WTC11 (cell line): ENCODE measurements at regions not wholly inside any gene's neighbourhood (a gene's known extent, or its start where the extent isn't known, plus 50 kb on each side); places are given as distances from the start of the nearest gene placed in this dataset.

Experiments
- CREB1 ChIP-seq: sonication (generic); formaldehyde crosslinking; IDR thresholded peaks from 2 replicates; pipeline ENCODE4 v1.8.0; 2023; ENCODE audit warnings: mild to moderate bottlenecking, missing genetic modification reagents
- CTCF ChIP-seq: fragments of 200-600 bp; IDR thresholded peaks from 2 replicates; pipeline ENCODE4 v1.8.0; 2022; ENCODE audit warnings: antibody characterized with exemption
- RELA ChIP-seq: sonication (generic); formaldehyde crosslinking; IDR thresholded peaks from 2 replicates; pipeline ENCODE4 v1.8.1; 2022; ENCODE audit warnings: missing genetic modification reagents, mild to moderate bottlenecking, borderline replicate concordance
- TCF7 ChIP-seq: sonication (generic); formaldehyde crosslinking; IDR thresholded peaks from 2 replicates; pipeline ENCODE4 v1.8.0; 2022; ENCODE audit warnings: mild to moderate bottlenecking, low read depth, missing genetic modification reagents, moderate library complexity
- ZNF423 ChIP-seq: fragments of 250-450 bp; sonication (Bioruptor Pico); IDR thresholded peaks from 2 replicates; pipeline ENCODE4 v2.1.2; 2022; ENCODE audit warnings: mild to moderate bottlenecking, moderate library complexity
- TF ChIP-seq, protein P1 (sequence below): sonication (generic); formaldehyde crosslinking; IDR thresholded peaks from 2 replicates; pipeline ENCODE4 v1.8.1; 2022; ENCODE audit warnings: low read depth, missing genetic modification reagents, borderline replicate concordance
- TF ChIP-seq, protein P2 (sequence below): sonication (generic); formaldehyde crosslinking; IDR thresholded peaks from 2 replicates; pipeline ENCODE4 v1.8.1; 2022; ENCODE audit warnings: missing genetic modification reagents, borderline replicate concordance
- TF ChIP-seq, protein P3 (sequence below): sonication (generic); formaldehyde crosslinking; conservative IDR thresholded peaks from 2 replicates; pipeline ENCODE4 v1.8.1; 2023; ENCODE audit warnings: mild to moderate bottlenecking, low read depth, missing genetic modification reagents, moderate library complexity
- TF ChIP-seq, protein P4 (sequence below): sonication (generic); formaldehyde crosslinking; IDR thresholded peaks from 2 replicates; pipeline ENCODE4 v1.8.1; 2023; ENCODE audit warnings: mild to moderate bottlenecking, missing genetic modification reagents, borderline replicate concordance

DNA sequence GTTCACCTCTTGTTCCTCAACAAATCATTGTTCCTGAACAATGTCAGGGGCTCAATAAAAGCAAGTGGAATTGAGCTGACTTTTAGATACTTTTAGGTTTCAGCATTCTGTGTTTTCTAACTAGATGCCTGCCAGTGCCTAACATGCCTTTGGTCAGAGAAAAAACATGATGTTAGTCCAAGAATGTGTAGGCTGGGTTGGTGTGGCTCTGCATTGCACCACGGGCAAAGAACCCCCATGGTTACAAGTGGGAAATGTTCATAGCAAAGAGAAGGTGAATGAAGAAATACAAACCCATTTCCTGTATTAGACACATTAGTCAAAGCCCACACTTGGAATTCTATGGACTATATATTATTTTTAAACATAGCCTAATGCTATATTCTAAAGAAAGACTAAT lies 193.3 kb downstream of the TMEM200A start:
- TF ChIP-seq CTCF = no peak
- TF ChIP-seq, protein P1, sequence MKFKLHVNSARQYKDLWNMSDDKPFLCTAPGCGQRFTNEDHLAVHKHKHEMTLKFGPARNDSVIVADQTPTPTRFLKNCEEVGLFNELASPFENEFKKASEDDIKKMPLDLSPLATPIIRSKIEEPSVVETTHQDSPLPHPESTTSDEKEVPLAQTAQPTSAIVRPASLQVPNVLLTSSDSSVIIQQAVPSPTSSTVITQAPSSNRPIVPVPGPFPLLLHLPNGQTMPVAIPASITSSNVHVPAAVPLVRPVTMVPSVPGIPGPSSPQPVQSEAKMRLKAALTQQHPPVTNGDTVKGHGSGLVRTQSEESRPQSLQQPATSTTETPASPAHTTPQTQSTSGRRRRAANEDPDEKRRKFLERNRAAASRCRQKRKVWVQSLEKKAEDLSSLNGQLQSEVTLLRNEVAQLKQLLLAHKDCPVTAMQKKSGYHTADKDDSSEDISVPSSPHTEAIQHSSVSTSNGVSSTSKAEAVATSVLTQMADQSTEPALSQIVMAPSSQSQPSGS (CRISPR knock-in tag) = no peak
- no peak for TF ChIP-seq RELA (CRISPR knock-in tag)
- TF ChIP-seq, protein P2, sequence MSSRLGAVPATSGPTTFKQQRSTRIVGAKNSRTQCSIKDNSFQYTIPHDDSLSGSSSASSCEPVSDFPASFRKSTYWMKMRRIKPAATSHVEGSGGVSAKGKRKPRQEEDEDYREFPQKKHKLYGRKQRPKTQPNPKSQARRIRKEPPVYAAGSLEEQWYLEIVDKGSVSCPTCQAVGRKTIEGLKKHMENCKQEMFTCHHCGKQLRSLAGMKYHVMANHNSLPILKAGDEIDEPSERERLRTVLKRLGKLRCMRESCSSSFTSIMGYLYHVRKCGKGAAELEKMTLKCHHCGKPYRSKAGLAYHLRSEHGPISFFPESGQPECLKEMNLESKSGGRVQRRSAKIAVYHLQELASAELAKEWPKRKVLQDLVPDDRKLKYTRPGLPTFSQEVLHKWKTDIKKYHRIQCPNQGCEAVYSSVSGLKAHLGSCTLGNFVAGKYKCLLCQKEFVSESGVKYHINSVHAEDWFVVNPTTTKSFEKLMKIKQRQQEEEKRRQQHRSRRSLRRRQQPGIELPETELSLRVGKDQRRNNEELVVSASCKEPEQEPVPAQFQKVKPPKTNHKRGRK = no peak
- TF ChIP-seq TCF7 (CRISPR knock-in tag) = no peak
- TF ChIP-seq CREB1 (CRISPR knock-in tag) = no peak
- TF ChIP-seq, protein P3, sequence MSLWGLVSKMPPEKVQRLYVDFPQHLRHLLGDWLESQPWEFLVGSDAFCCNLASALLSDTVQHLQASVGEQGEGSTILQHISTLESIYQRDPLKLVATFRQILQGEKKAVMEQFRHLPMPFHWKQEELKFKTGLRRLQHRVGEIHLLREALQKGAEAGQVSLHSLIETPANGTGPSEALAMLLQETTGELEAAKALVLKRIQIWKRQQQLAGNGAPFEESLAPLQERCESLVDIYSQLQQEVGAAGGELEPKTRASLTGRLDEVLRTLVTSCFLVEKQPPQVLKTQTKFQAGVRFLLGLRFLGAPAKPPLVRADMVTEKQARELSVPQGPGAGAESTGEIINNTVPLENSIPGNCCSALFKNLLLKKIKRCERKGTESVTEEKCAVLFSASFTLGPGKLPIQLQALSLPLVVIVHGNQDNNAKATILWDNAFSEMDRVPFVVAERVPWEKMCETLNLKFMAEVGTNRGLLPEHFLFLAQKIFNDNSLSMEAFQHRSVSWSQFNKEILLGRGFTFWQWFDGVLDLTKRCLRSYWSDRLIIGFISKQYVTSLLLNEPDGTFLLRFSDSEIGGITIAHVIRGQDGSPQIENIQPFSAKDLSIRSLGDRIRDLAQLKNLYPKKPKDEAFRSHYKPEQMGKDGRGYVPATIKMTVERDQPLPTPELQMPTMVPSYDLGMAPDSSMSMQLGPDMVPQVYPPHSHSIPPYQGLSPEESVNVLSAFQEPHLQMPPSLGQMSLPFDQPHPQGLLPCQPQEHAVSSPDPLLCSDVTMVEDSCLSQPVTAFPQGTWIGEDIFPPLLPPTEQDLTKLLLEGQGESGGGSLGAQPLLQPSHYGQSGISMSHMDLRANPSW (CRISPR knock-in tag) = no peak
- no peak for TF ChIP-seq ZNF423
- TF ChIP-seq, protein P4, sequence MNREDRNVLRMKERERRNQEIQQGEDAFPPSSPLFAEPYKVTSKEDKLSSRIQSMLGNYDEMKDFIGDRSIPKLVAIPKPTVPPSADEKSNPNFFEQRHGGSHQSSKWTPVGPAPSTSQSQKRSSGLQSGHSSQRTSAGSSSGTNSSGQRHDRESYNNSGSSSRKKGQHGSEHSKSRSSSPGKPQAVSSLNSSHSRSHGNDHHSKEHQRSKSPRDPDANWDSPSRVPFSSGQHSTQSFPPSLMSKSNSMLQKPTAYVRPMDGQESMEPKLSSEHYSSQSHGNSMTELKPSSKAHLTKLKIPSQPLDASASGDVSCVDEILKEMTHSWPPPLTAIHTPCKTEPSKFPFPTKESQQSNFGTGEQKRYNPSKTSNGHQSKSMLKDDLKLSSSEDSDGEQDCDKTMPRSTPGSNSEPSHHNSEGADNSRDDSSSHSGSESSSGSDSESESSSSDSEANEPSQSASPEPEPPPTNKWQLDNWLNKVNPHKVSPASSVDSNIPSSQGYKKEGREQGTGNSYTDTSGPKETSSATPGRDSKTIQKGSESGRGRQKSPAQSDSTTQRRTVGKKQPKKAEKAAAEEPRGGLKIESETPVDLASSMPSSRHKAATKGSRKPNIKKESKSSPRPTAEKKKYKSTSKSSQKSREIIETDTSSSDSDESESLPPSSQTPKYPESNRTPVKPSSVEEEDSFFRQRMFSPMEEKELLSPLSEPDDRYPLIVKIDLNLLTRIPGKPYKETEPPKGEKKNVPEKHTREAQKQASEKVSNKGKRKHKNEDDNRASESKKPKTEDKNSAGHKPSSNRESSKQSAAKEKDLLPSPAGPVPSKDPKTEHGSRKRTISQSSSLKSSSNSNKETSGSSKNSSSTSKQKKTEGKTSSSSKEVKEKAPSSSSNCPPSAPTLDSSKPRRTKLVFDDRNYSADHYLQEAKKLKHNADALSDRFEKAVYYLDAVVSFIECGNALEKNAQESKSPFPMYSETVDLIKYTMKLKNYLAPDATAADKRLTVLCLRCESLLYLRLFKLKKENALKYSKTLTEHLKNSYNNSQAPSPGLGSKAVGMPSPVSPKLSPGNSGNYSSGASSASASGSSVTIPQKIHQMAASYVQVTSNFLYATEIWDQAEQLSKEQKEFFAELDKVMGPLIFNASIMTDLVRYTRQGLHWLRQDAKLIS (CRISPR knock-in tag) = no peak
